ENCODE measurements at regions not wholly inside any gene's neighbourhood (a gene's known extent, or its start where the extent isn't known, plus 50 kb on each side); places are given as distances from the start of the nearest gene placed in this dataset.

DNA sequence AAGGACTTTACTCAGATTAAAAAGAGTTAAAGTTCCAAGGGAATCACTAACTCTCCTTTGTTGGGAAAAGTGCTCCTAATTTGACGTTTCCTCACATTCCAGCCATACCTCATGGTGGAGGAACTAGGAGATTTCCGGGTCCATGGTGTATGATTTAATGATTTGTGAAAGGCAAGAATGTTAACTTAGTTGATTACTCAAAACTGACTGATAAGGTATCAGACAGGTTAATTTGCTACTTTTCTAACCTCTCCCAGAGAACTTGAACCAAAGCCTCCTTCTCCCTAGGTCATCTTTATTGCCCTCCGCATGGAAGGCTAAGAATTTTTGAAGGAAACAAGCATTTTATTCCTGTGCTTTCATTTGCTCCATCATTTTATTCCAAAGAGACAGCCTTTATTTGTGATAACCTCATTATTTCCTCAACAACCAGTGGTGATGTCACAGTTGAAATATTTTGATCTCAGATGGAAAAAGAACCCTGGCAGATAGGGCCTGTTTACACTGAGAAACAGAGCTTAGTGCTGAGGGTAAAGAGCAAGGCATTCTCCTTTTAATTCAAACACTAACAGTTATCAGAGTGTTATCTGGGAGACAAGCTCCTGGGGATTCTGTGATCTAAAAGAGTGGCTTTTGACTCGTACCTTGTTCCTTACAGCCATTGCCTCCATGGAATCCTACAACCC, 57.4 kb upstream of the BMP2 start:
- TF ChIP-seq, protein P1, sequence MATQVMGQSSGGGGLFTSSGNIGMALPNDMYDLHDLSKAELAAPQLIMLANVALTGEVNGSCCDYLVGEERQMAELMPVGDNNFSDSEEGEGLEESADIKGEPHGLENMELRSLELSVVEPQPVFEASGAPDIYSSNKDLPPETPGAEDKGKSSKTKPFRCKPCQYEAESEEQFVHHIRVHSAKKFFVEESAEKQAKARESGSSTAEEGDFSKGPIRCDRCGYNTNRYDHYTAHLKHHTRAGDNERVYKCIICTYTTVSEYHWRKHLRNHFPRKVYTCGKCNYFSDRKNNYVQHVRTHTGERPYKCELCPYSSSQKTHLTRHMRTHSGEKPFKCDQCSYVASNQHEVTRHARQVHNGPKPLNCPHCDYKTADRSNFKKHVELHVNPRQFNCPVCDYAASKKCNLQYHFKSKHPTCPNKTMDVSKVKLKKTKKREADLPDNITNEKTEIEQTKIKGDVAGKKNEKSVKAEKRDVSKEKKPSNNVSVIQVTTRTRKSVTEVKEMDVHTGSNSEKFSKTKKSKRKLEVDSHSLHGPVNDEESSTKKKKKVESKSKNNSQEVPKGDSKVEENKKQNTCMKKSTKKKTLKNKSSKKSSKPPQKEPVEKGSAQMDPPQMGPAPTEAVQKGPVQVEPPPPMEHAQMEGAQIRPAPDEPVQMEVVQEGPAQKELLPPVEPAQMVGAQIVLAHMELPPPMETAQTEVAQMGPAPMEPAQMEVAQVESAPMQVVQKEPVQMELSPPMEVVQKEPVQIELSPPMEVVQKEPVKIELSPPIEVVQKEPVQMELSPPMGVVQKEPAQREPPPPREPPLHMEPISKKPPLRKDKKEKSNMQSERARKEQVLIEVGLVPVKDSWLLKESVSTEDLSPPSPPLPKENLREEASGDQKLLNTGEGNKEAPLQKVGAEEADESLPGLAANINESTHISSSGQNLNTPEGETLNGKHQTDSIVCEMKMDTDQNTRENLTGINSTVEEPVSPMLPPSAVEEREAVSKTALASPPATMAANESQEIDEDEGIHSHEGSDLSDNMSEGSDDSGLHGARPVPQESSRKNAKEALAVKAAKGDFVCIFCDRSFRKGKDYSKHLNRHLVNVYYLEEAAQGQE (IDR thresholded peaks at IDR 0.05; ENCODE audit: insufficient replicate concordance, low read depth) = no peak
- TF ChIP-seq, protein P2, sequence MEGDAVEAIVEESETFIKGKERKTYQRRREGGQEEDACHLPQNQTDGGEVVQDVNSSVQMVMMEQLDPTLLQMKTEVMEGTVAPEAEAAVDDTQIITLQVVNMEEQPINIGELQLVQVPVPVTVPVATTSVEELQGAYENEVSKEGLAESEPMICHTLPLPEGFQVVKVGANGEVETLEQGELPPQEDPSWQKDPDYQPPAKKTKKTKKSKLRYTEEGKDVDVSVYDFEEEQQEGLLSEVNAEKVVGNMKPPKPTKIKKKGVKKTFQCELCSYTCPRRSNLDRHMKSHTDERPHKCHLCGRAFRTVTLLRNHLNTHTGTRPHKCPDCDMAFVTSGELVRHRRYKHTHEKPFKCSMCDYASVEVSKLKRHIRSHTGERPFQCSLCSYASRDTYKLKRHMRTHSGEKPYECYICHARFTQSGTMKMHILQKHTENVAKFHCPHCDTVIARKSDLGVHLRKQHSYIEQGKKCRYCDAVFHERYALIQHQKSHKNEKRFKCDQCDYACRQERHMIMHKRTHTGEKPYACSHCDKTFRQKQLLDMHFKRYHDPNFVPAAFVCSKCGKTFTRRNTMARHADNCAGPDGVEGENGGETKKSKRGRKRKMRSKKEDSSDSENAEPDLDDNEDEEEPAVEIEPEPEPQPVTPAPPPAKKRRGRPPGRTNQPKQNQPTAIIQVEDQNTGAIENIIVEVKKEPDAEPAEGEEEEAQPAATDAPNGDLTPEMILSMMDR (IDR thresholded peaks at IDR 0.05; ENCODE audit: insufficient read depth, low read length) = no peak
- TF ChIP-seq POLR2AphosphoS5 (IDR thresholded peaks at IDR 0.05; ENCODE audit: low read depth) = no peak
- TF ChIP-seq GABPA (IDR thresholded peaks at IDR 0.05; ENCODE audit: low read depth) = no peak

All from HL-60 (cell line).